GM13977 (cell line): ENCODE measurements at regions not wholly inside any gene's neighbourhood (a gene's known extent, or its start where the extent isn't known, plus 50 kb on each side); places are given as distances from the start of the nearest gene placed in this dataset.

ENCODE experiments used
- DNase-seq: peaks from one replicate; pipeline ENCODE4 v3.0.0; 2012; ENCODE audit warnings: low spot score
- in situ Hi-C: fragments of 300-500 bp; cut with MboI; formaldehyde crosslinking; loops from one replicate; pipeline ENCODE4 v1.12.0; 2022; ENCODE audit warnings: low sequenced_read_pairs, low pct_unique_long_range_greater_than_20kb, mixed read lengths, inconsistent platforms; ENCODE audit not compliant: unreplicated experiment
- TF ChIP-seq, protein P1 (sequence below): IDR thresholded peaks from 2 replicates; pipeline ENCODE4 v1.5.1; 2012; ENCODE audit warnings: mild to moderate bottlenecking, control low read depth; ENCODE audit not compliant: insufficient read depth; ENCODE audit errors: extremely low read depth, missing control alignments

DNA sequence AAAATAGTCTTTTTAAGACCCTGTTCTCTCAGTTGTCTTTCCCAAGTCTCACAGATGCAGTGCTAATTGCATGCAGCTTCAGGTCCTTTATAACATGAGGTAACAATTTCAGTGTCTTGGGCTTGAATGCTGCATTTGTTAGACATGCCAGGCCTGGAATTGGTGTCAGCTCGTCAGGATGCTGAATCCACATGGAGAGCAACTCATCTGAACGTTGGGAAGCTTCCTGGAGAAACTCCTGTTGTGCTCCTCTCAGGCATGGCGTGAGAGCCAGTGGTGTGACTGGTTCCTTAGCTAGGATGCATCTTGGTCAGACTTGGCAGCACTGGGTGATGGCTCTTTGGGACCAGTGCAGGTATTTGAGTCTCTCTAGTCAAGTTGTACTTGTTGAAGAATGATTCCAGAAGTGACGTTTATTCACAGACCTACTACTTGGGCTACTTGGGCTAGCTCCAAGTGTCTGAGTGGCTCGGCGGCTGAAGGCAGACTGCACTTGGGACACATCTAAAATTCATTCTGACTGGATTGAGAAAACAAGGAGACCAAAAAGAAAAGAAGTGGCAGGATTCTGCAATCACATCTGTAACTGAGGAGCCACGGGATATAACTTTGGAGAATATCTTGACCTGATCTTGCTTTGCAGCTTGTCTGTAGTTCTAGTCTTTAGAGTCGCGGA, 134.8 kb upstream of the ARHGAP5 start:
- TF ChIP-seq, protein P1, sequence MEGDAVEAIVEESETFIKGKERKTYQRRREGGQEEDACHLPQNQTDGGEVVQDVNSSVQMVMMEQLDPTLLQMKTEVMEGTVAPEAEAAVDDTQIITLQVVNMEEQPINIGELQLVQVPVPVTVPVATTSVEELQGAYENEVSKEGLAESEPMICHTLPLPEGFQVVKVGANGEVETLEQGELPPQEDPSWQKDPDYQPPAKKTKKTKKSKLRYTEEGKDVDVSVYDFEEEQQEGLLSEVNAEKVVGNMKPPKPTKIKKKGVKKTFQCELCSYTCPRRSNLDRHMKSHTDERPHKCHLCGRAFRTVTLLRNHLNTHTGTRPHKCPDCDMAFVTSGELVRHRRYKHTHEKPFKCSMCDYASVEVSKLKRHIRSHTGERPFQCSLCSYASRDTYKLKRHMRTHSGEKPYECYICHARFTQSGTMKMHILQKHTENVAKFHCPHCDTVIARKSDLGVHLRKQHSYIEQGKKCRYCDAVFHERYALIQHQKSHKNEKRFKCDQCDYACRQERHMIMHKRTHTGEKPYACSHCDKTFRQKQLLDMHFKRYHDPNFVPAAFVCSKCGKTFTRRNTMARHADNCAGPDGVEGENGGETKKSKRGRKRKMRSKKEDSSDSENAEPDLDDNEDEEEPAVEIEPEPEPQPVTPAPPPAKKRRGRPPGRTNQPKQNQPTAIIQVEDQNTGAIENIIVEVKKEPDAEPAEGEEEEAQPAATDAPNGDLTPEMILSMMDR = no peak
- in situ Hi-C loops = loop anchor here (25.0 kb wide), 2 partner anchors 320 to 520 kb away; no protein-coding TSS in a partner anchor
- DNase-seq = no peak

GRCh38 chr14:31943217-31943799, 133.8 kb upstream of the ARHGAP5 start:
- in situ Hi-C loops = loop anchor here (25.0 kb wide), 2 partner anchors 319 to 519 kb away; no protein-coding TSS in a partner anchor
- DNase-seq = no peak
- TF ChIP-seq, protein P1 = no peak

DNA sequence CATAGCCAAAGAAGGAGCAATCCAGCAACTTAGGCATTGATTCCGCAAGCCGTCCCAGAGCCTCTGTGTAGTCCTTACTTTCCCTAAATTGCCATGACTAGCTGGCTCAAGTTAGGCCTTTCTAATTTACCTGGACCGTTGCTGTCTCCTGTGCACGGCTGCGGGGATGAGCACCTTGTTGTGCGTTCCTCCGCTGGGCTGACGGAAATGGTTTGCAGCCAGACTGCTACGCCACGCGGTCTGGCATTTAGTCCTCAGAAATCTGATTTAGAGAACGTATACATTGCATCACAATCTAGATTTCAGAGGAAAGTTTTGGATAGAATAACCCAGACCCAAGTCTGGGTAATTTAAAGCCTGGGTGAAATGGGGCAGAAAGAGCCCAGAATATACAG, 133.2 kb upstream of the ARHGAP5 start:
- DNase-seq = no peak
- in situ Hi-C loops = loop anchor here (25.0 kb wide), 2 partner anchors 318 to 518 kb away; no protein-coding TSS in a partner anchor
- TF ChIP-seq, protein P1 = no peak

DNA sequence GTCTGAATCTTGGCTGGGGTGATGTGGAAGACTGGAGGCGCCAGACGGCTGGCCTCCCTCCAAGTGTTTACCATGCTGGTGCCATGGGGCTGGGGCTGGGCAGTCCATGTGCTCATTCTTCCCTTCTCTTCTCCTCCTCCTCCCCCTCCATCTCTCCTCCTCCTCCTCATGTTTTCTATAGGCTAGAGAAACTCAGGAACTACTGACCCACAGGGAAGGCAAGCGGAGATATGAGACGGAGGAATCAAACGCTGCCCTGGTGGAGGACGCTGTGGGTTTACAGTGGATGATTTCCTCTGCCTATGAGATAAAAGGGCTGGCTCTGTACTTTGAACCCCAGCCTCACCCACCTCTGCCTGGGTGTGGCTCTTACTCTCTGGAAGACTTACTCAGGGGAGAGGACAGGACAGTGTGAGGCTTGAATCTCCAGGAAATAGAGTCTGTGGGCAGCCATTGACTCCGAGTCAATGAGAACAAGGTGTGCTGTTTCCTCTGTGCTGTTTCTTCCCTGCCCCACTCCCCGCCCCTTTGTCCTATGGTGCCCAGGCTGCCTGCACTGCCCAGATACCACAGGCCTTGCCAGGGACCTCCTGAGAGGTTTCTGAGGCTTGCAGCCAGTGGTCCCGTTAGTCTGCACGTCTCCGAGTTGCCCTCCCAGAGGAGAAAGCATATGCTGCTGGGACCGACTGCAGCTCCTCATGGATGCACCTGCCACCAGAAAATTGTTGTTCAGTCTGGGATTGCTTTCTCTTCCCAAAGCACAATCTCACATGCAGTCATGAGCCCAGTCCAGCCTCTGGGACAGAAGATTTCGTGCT, 132.6 kb upstream of the ARHGAP5 start:
- no peak for DNase-seq
- TF ChIP-seq, protein P1 = no peak
- in situ Hi-C loops = loop anchor here (25.0 kb wide), 2 partner anchors 318 to 518 kb away; no protein-coding TSS in a partner anchor

GRCh38 chr14:31945074-31945613, 132.0 kb upstream of the ARHGAP5 start:
- in situ Hi-C loops = loop anchor here (25.0 kb wide), 2 partner anchors 317 to 517 kb away; no protein-coding TSS in a partner anchor
- TF ChIP-seq, protein P1 = no peak
- no peak for DNase-seq

- no peak for DNase-seq
- TF ChIP-seq, protein P1 = no peak
- in situ Hi-C loops = loop anchor here (25.0 kb wide), 2 partner anchors 317 to 517 kb away; no protein-coding TSS in a partner anchor
Measured at GRCh38 chr14:31945701-31946100, 131.4 kb upstream of the ARHGAP5 start.
